A549 (cell line): ENCODE measurements at regions not wholly inside any gene's neighbourhood (a gene's known extent, or its start where the extent isn't known, plus 50 kb on each side); places are given as distances from the start of the nearest gene placed in this dataset.

ENCODE experiments used
- HDAC2 ChIP-seq: fragments of 200-600 bp; sonication (generic); IDR thresholded peaks from 2 replicates; pipeline ENCODE4 v1.6.1; 2016
- JUN ChIP-seq, 2 experiments: fragments of >200 bp; sonication (Bioruptor Twin); formaldehyde crosslinking; IDR thresholded peaks; 2 replicates in 1 of 2; 3 replicates in 1 of 2; pipeline ENCODE4 v1.6.1; 2016 to 2017
- KDM1A ChIP-seq: fragments of 200-600 bp; sonication (generic); IDR thresholded peaks from 2 replicates; pipeline ENCODE4 v1.6.1; 2016; ENCODE audit warnings: low read depth, mild to moderate bottlenecking
- MAFK ChIP-seq: fragments of 450-650 bp; IDR thresholded peaks from 2 replicates; pipeline ENCODE4 v1.6.1; 2014; ENCODE audit not compliant: partially characterized antibody
- POLR2A ChIP-seq: IDR thresholded peaks from 2 replicates; pipeline ENCODE4 v1.6.1; 2012; ENCODE audit warnings: mild to moderate bottlenecking, low read length
- RFX5 ChIP-seq: fragments of 450-650 bp; IDR thresholded peaks from 2 replicates; pipeline ENCODE4 v1.7.1; 2014; ENCODE audit warnings: antibody characterized with exemption, mild to moderate bottlenecking, moderate library complexity
- SREBF2 ChIP-seq: fragments of 450-650 bp; IDR thresholded peaks from 2 replicates; pipeline ENCODE4 v1.6.1; 2014; ENCODE audit warnings: mild to moderate bottlenecking, moderate library complexity
- TP53 ChIP-seq: fragments of 250-450 bp; sonication (Bioruptor Pico); IDR thresholded peaks from 2 replicates; pipeline ENCODE4 v1.5.0; 2021; ENCODE audit warnings: mild to moderate bottlenecking, moderate library complexity
- TF ChIP-seq, protein P1 (sequence below): fragments of >200 bp; sonication (Bioruptor Twin); formaldehyde crosslinking; IDR thresholded peaks from 3 replicates; pipeline ENCODE4 v1.5.1; 2016
- TF ChIP-seq, protein P2 (sequence below): fragments of >200 bp; sonication (Bioruptor Twin); formaldehyde crosslinking; IDR thresholded peaks from 3 replicates; pipeline ENCODE4 v1.6.1; 2016
- TF ChIP-seq, protein P3 (sequence below): IDR thresholded peaks from 2 replicates; pipeline ENCODE4 v1.6.1; 2012

DNA sequence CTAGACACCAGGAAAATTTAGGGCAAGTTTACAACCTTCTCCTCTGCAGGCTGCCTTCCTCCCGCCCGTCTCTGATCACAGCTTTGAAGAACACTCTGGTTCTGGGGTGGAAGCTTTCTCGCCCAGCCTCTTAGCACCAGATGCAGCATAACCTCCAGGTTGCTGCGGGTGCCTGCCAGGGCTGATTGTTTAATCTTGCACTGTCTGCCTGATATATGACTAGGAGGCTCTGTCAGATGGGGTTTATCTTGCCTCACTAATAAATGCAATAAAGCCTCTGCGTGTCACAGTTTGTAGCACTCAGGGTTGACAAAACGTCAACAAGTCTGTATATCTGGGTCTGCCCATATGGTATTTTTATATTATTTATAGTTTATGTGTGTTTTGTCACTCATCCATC, 388.2 kb downstream of the FUT8 start:
- no peak for TF ChIP-seq JUN (IDR thresholded peaks at IDR 0.05)
- no peak for TF ChIP-seq POLR2A
- TF ChIP-seq TP53 (CRISPR knock-in tag) = no peak
- TF ChIP-seq, protein P1, sequence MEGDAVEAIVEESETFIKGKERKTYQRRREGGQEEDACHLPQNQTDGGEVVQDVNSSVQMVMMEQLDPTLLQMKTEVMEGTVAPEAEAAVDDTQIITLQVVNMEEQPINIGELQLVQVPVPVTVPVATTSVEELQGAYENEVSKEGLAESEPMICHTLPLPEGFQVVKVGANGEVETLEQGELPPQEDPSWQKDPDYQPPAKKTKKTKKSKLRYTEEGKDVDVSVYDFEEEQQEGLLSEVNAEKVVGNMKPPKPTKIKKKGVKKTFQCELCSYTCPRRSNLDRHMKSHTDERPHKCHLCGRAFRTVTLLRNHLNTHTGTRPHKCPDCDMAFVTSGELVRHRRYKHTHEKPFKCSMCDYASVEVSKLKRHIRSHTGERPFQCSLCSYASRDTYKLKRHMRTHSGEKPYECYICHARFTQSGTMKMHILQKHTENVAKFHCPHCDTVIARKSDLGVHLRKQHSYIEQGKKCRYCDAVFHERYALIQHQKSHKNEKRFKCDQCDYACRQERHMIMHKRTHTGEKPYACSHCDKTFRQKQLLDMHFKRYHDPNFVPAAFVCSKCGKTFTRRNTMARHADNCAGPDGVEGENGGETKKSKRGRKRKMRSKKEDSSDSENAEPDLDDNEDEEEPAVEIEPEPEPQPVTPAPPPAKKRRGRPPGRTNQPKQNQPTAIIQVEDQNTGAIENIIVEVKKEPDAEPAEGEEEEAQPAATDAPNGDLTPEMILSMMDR = no peak
- no peak for TF ChIP-seq KDM1A
- TF ChIP-seq MAFK = no peak
- TF ChIP-seq, protein P2, sequence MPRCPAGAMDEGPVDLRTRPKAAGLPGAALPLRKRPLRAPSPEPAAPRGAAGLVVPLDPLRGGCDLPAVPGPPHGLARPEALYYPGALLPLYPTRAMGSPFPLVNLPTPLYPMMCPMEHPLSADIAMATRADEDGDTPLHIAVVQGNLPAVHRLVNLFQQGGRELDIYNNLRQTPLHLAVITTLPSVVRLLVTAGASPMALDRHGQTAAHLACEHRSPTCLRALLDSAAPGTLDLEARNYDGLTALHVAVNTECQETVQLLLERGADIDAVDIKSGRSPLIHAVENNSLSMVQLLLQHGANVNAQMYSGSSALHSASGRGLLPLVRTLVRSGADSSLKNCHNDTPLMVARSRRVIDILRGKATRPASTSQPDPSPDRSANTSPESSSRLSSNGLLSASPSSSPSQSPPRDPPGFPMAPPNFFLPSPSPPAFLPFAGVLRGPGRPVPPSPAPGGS = no peak
- no peak for TF ChIP-seq HDAC2
- no peak for TF ChIP-seq RFX5
- TF ChIP-seq, protein P3, sequence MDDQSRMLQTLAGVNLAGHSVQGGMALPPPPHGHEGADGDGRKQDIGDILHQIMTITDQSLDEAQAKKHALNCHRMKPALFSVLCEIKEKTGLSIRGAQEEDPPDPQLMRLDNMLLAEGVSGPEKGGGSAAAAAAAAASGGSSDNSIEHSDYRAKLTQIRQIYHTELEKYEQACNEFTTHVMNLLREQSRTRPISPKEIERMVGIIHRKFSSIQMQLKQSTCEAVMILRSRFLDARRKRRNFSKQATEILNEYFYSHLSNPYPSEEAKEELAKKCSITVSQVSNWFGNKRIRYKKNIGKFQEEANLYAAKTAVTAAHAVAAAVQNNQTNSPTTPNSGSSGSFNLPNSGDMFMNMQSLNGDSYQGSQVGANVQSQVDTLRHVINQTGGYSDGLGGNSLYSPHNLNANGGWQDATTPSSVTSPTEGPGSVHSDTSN = no peak
- TF ChIP-seq SREBF2 = no peak
